ENCODE measurements at regions not wholly inside any gene's neighbourhood (a gene's known extent, or its start where the extent isn't known, plus 50 kb on each side); places are given as distances from the start of the nearest gene placed in this dataset.

DNA sequence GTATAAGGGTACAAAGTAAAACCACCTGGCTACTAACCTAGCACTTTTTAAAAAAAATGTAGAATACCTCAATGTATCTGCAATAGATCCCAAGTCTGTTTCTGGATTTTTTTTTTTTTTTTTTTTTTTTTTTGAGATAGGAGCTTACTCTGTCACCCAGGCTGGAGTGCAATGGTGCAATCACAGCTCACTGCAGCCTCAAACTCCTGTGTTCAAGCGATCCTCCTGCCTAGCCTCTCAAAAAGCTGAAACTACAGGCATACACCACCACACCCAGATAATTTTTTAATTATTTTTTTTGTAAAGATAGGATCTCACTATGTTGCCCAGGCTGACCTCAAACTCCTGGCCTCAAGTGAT, 537.5 kb upstream of the CAMK1G start:
- Mint-ChIP-seq H3K36me3 (ENCODE audit: insufficient read depth) (no peaks in the 10 kb centered on the region), H3K9me3 (ENCODE audit: low read depth) (no peaks in the 10 kb centered on the region), H3K27ac (no peak overlapping the region), H3K4me3 (ENCODE audit: low read depth) (no peak overlapping the region), H3K4me1 (ENCODE audit: low read depth) (peaks cover 10% of the 10 kb centered on the region), H3K27me3 (no peaks in the 10 kb centered on the region)
- DNase-seq (ENCODE audit: low spot score, unreplicated experiment), result no peak
- TF ChIP-seq, protein P1, sequence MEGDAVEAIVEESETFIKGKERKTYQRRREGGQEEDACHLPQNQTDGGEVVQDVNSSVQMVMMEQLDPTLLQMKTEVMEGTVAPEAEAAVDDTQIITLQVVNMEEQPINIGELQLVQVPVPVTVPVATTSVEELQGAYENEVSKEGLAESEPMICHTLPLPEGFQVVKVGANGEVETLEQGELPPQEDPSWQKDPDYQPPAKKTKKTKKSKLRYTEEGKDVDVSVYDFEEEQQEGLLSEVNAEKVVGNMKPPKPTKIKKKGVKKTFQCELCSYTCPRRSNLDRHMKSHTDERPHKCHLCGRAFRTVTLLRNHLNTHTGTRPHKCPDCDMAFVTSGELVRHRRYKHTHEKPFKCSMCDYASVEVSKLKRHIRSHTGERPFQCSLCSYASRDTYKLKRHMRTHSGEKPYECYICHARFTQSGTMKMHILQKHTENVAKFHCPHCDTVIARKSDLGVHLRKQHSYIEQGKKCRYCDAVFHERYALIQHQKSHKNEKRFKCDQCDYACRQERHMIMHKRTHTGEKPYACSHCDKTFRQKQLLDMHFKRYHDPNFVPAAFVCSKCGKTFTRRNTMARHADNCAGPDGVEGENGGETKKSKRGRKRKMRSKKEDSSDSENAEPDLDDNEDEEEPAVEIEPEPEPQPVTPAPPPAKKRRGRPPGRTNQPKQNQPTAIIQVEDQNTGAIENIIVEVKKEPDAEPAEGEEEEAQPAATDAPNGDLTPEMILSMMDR (IDR thresholded peaks at IDR 0.05; ENCODE audit: unreplicated experiment), result no peak

DNA sequence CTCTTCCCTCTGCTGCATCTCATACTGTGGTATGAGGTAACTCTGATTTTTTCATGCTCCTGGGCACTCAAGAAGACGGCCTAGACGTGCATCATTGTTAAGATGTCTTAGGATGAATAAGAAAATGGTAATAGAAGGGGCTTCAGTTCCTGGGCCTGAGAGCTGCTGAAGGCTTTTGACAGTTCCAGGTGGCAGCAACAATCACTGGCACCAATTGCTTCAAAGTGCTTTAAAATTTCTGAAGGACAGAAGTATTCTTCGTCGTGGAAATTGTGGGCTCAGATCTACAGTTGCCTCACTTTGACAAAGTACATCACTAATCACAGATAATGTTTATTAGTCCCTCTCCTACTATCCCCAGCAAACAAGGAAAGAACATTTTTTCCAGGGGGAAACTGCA, 536.6 kb upstream of the CAMK1G start:
- Mint-ChIP-seq H3K4me1 (ENCODE audit: low read depth) (peaks cover 10% of the 10 kb centered on the region), H3K36me3 (ENCODE audit: insufficient read depth) (no peaks in the 10 kb centered on the region), H3K4me3 (ENCODE audit: low read depth) (no peak overlapping the region), H3K27ac (no peak overlapping the region), H3K9me3 (ENCODE audit: low read depth) (no peaks in the 10 kb centered on the region), H3K27me3 (no peaks in the 10 kb centered on the region)
- no peak for DNase-seq (ENCODE audit: low spot score, unreplicated experiment)
- TF ChIP-seq, protein P1 (IDR thresholded peaks at IDR 0.05; ENCODE audit: unreplicated experiment), result no peak

GRCh38 chr1:209048941-209049669, 534.4 kb upstream of the CAMK1G start:
- H3K27me3 Mint-ChIP-seq, result no peaks in the 10 kb centered on the region
- peaks cover 7% of the 10 kb centered on the region for H3K9me3 Mint-ChIP-seq (ENCODE audit: low read depth)
- TF ChIP-seq, protein P1 (IDR thresholded peaks at IDR 0.05; ENCODE audit: unreplicated experiment), result no peak
- H3K4me3 Mint-ChIP-seq (ENCODE audit: low read depth), result no peak overlapping the region
- H3K36me3 Mint-ChIP-seq (ENCODE audit: insufficient read depth), result no peaks in the 10 kb centered on the region
- H3K4me1 Mint-ChIP-seq (ENCODE audit: low read depth), result peaks cover 10% of the 10 kb centered on the region
- H3K27ac Mint-ChIP-seq, result no peak overlapping the region
- no peak for DNase-seq (ENCODE audit: low spot score, unreplicated experiment)

GRCh38 chr1:209051570-209051969, 531.9 kb upstream of the CAMK1G start:
- Mint-ChIP-seq H3K27ac (no peak overlapping the region), H3K4me3 (ENCODE audit: low read depth) (no peak overlapping the region), H3K4me1 (ENCODE audit: low read depth) (peaks cover 2% of the 10 kb centered on the region), H3K27me3 (no peaks in the 10 kb centered on the region), H3K36me3 (ENCODE audit: insufficient read depth) (no peaks in the 10 kb centered on the region), H3K9me3 (ENCODE audit: low read depth) (peaks cover 18% of the 10 kb centered on the region)
- DNase-seq (ENCODE audit: low spot score, unreplicated experiment), result no peak
- TF ChIP-seq, protein P1 (IDR thresholded peaks at IDR 0.05; ENCODE audit: unreplicated experiment), result no peak

- no peak for DNase-seq (ENCODE audit: low spot score, unreplicated experiment)
- peaks cover 24% of the 10 kb centered on the region for H3K9me3 Mint-ChIP-seq (ENCODE audit: low read depth)
- no peaks in the 10 kb centered on the region for H3K36me3 Mint-ChIP-seq (ENCODE audit: insufficient read depth)
- H3K27me3 Mint-ChIP-seq, result no peaks in the 10 kb centered on the region
- H3K4me3 Mint-ChIP-seq (ENCODE audit: low read depth), result no peak overlapping the region
- no peak overlapping the region for H3K27ac Mint-ChIP-seq
- H3K4me1 Mint-ChIP-seq (ENCODE audit: low read depth), result peaks cover 2% of the 10 kb centered on the region
- TF ChIP-seq, protein P1 (IDR thresholded peaks at IDR 0.05; ENCODE audit: unreplicated experiment), result no peak
Observed at GRCh38 chr1:209053587-209053986, 529.9 kb upstream of the CAMK1G start.
